Coronary artery (tissue), 2 donors: ENCODE measurements at regions not wholly inside any gene's neighbourhood (a gene's known extent, or its start where the extent isn't known, plus 50 kb on each side); places are given as distances from the start of the nearest gene placed in this dataset.
"Not testable (repeated sequence)": the region's sequence is repeated elsewhere in the genome, so short reads cannot be mapped to it uniquely, and the experiment has no call there.

Source experiments
- DNase-seq: peaks from one replicate; pipeline ENCODE4 v3.0.0-alpha.2; 2017; ENCODE audit warnings: low spot score
- H3K27ac ChIP-seq, 2 donors: fragments of 200-600 bp; sonication (generic); one replicate each; pipeline ENCODE4 v1.5.1; 2016 to 2019
- H3K4me3 ChIP-seq: fragments of 200-600 bp; sonication (generic); 2 replicates; pipeline ENCODE4 v1.5.1; 2016; ENCODE audit warnings: mild to moderate bottlenecking, moderate library complexity
- TF ChIP-seq, protein P1 (sequence below): fragments of 200-600 bp; sonication (generic); IDR thresholded peaks from one replicate; pipeline ENCODE4 v1.5.1; 2019; ENCODE audit warnings: antibody characterized with exemption

DNA sequence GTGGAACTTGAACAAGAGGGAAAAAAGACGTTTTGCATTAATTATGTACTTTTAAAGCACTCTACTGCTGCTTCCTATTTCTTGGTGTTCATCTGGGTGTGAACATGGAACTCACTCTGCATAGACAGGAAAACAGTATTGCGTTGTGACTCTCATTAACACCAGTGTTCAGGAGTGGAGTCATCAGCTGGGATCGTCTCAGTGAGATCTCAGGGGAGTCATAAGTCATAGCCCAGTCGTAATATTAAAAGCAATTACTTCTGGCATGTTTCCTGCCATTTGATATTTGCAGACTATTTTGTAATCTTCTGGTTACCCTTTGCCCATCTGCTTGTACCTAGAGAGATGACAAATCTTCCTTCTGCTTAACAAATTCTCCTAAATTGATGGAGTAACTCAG, 462.0 kb upstream of the ATP11B start:
- Histone ChIP-seq H3K4me3 (no peak overlapping the region), H3K27ac (no peak overlapping the region)
- DNase-seq: no peak
- TF ChIP-seq, protein P1, sequence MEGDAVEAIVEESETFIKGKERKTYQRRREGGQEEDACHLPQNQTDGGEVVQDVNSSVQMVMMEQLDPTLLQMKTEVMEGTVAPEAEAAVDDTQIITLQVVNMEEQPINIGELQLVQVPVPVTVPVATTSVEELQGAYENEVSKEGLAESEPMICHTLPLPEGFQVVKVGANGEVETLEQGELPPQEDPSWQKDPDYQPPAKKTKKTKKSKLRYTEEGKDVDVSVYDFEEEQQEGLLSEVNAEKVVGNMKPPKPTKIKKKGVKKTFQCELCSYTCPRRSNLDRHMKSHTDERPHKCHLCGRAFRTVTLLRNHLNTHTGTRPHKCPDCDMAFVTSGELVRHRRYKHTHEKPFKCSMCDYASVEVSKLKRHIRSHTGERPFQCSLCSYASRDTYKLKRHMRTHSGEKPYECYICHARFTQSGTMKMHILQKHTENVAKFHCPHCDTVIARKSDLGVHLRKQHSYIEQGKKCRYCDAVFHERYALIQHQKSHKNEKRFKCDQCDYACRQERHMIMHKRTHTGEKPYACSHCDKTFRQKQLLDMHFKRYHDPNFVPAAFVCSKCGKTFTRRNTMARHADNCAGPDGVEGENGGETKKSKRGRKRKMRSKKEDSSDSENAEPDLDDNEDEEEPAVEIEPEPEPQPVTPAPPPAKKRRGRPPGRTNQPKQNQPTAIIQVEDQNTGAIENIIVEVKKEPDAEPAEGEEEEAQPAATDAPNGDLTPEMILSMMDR: no peak

GRCh38 chr3:182342252-182342651, 451.1 kb upstream of the ATP11B start:
- H3K27ac ChIP-seq: no peak overlapping the region
- H3K4me3 ChIP-seq: no peak overlapping the region
- DNase-seq: no peak
- TF ChIP-seq, protein P1: no peak

- DNase-seq, H3K27ac ChIP-seq, H3K4me3 ChIP-seq: not testable (repeated sequence)
These were observed 449.3 kb upstream of the ATP11B start for GRCh38 chr3:182344026-182344425.

DNA sequence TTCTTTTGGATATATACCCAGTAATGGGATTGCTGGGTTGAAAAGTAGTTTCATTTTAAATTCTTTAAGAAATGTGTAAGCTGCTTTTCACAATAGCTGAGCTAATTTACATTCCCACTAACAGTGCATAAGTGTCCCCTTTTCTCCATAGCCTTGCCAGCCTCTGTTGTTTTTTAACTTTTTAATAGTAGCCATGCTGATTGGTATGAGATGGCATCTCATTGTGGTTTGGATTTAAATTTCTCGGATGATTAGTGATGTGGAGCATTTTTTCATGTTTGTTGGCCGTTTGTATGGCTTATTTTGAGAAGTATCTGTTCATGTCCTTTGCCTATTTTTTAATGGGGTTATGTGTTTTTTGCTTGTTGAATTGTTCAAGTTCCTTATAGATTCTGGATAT, 444.3 kb upstream of the ATP11B start:
- no peak overlapping the region for H3K4me3 ChIP-seq
- TF ChIP-seq, protein P1: no peak
- DNase-seq: no peak
- no peak overlapping the region for H3K27ac ChIP-seq

DNA sequence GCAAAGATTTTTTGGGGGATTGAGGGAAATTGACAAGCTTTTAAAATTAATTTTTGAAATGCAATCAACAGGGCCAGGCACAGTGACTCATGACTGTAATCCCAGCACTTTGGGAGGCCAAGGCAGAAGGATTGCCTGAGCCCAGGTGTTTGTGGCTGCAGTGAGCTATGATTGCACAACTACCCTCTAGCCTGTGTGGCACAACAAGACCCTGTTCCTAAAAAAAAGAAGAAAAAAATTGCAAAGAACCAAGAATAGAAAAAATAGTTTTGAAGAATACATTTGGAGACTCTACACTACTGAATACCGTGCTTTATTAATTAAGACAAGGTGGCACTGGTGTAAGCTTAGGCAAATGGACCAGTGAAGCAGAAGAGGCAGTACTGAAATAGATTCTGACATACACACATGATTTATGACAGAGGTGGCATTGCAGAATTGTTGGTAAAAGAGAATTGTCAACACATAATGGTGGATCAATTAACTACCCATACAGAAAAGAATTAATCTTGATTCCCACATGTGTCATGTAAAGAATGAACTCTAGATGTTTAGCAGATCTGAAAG, 443.3 kb upstream of the ATP11B start:
- no peak overlapping the region for H3K4me3 ChIP-seq
- DNase-seq: no peak
- no peak overlapping the region for H3K27ac ChIP-seq
- TF ChIP-seq, protein P1: no peak

- TF ChIP-seq, protein P1: no peak
- Histone ChIP-seq H3K27ac (no peak overlapping the region), H3K4me3 (no peak overlapping the region)
- DNase-seq: no peak
These were observed 435.4 kb upstream of the ATP11B start for GRCh38 chr3:182357928-182358327.

DNA sequence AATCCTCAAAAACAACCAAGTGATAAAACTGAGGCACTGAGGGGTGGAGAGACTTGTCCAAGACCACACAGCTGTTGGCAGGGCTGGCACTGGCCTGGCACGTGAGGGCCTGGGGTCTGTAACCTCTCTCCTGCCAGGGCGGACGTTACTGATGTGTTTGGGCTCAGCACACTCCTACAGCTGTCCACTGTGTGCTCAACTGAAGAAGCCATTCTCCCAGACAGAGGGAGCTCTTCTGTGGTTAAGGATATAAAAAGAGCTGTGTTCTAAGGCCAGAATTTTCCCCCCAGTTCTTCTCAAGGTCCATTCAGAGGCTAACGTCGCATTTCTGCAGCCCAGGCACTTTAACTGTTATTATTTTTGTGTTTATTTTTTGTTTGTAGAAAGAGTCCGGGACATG, 429.0 kb upstream of the ATP11B start:
- TF ChIP-seq, protein P1: no peak
- H3K4me3 ChIP-seq: no peak overlapping the region
- H3K27ac ChIP-seq: no peak overlapping the region
- no peak for DNase-seq
